OCI-LY7 (cell line): ENCODE measurements at regions not wholly inside any gene's neighbourhood (a gene's known extent, or its start where the extent isn't known, plus 50 kb on each side); places are given as distances from the start of the nearest gene placed in this dataset.

ENCODE experiments used
- BruUV-seq: library from RNA; stranded (reverse); fragments of 400-500 nt; replicated peaks from 2 replicates; lab custom pipeline; 2021; lab: Mats Ljungman, UMichigan
- CTCF ChIA-PET: fragments of 300-600 bp; sonication (Branson Sonifier 250); formaldehyde crosslinking; loops from one replicate; lab custom pipeline; 2022; ENCODE audit warnings: antibody characterized with exemption; ENCODE audit not compliant: unreplicated experiment; lab: Charles Lee
- POLR2A ChIA-PET: fragments of 300-600 bp; sonication (Branson Sonifier 250); formaldehyde crosslinking; loops from one replicate; lab custom pipeline; 2022; ENCODE audit warnings: antibody characterized with exemption; lab: Charles Lee
- DNase-seq: peaks from one replicate; pipeline ENCODE4 v3.0.0-alpha.2; 2015; ENCODE audit warnings: low spot score
- H2AFZ ChIP-seq: fragments of 200-600 bp; sonication (generic), shearing (Covaris generic); 2 replicates; pipeline ENCODE4 v1.6.1; 2014; ENCODE audit warnings: mild to moderate bottlenecking, antibody characterized with exemption, low read length, moderate library complexity
- H3K27ac ChIP-seq: fragments of 200-600 bp; sonication (generic); 2 replicates; pipeline ENCODE4 v1.5.1; 2014; ENCODE audit warnings: mixed run types, low read depth, mild to moderate bottlenecking, moderate library complexity, low read length, inconsistent platforms; ENCODE audit not compliant: poor library complexity, severe bottlenecking
- H3K36me3 ChIP-seq: fragments of 200-600 bp; sonication (generic); 2 replicates; pipeline ENCODE4 v1.6.1; 2014; ENCODE audit warnings: mild to moderate bottlenecking, antibody characterized with exemption, low read length, moderate library complexity, mixed read lengths; ENCODE audit not compliant: insufficient read depth
- H3K4me1 ChIP-seq: fragments of 200-600 bp; sonication (generic); 2 replicates; pipeline ENCODE4 v1.5.1; 2014; ENCODE audit warnings: mild to moderate bottlenecking, low read length; ENCODE audit not compliant: insufficient read depth, poor library complexity, severe bottlenecking
- H3K4me2 ChIP-seq: fragments of 200-600 bp; sonication (generic); 2 replicates; pipeline ENCODE4 v1.6.1; 2014; ENCODE audit warnings: mild to moderate bottlenecking, low read length
- H3K4me3 ChIP-seq: fragments of 200-600 bp; sonication (generic); 2 replicates; pipeline ENCODE4 v1.5.1; 2014; ENCODE audit warnings: mild to moderate bottlenecking, low read depth, low read length; ENCODE audit not compliant: poor library complexity, severe bottlenecking
- H3K79me2 ChIP-seq: fragments of 200-600 bp; sonication (generic); 2 replicates; pipeline ENCODE4 v1.6.1; 2016; ENCODE audit warnings: low read depth, mild to moderate bottlenecking, low read length, moderate library complexity, mixed read lengths; ENCODE audit not compliant: insufficient read depth
- H3K9me2 ChIP-seq: fragments of 200-600 bp; sonication (generic); 2 replicates; pipeline ENCODE4 v1.6.1; 2016; ENCODE audit warnings: mild to moderate bottlenecking, low read length, mixed read lengths; ENCODE audit not compliant: insufficient read depth
- H3K9me3 ChIP-seq: fragments of 200-600 bp; sonication (generic); 2 replicates; pipeline ENCODE4 v1.6.1; 2014; ENCODE audit warnings: mild to moderate bottlenecking, mixed run types, low read length, mixed read lengths
- H4K20me1 ChIP-seq: fragments of 200-600 bp; sonication (generic); 2 replicates; pipeline ENCODE4 v1.6.1; 2014; ENCODE audit warnings: mild to moderate bottlenecking, antibody characterized with exemption, low read length, moderate library complexity, mixed read lengths; ENCODE audit not compliant: insufficient read depth
- CTCF ChIP-seq: fragments of 200-600 bp; sonication (generic); conservative IDR thresholded peaks from 2 replicates; pipeline ENCODE4 v1.5.1; 2014; ENCODE audit warnings: mild to moderate bottlenecking, antibody characterized with exemption, low read length, moderate library complexity, mixed read lengths
- EZH2phosphoT487 ChIP-seq: fragments of 200-600 bp; sonication (generic); IDR thresholded peaks from 2 replicates; pipeline ENCODE4 v1.6.1; 2018; ENCODE audit warnings: low read depth, borderline replicate concordance, mild to moderate bottlenecking, mixed run types, antibody characterized with exemption, low read length, moderate library complexity, mixed read lengths
- intact Hi-C: fragments of 100-400 bp; cut with micrococcal nuclease; formaldehyde crosslinking; loops from one replicate; pipeline ENCODE4 v1.10.0; 2022; ENCODE audit not compliant: unreplicated experiment

- DNase-seq, result no peak
- ChIA-PET POLR2A (no interaction called here), CTCF (no interaction called here)
- Histone ChIP-seq H3K4me1 (no peaks in the 10 kb centered on the region), H4K20me1 (no peaks in the 10 kb centered on the region), H3K4me3 (no peak overlapping the region), H3K4me2 (no peak overlapping the region), H3K36me3 (no peaks in the 10 kb centered on the region), H3K79me2 (no peaks in the 10 kb centered on the region), H3K27ac (no peak overlapping the region), H3K9me3 (no peaks in the 10 kb centered on the region), H2AFZ (no peak overlapping the region), H3K9me2 (no peaks in the 10 kb centered on the region; the same call in 1 of the 2 replicates)
- BruUV-seq, result no TSS peak
- TF ChIP-seq EZH2phosphoT487 (no peak), CTCF (no peak)
- intact Hi-C loops, result no loop called here
Observed at GRCh38 chr4:85358831-85359230, 116.1 kb upstream of the ARHGAP24 start.

GRCh38 chr4:85362550-85362949 is 112.4 kb upstream of the ARHGAP24 start:
- CTCF ChIA-PET, result no interaction called here
- no peak for DNase-seq
- POLR2A ChIA-PET, result interaction anchor here (0.6 kb wide), 1 partner anchor 1052 kb away, joined by 3 read pairs; no protein-coding TSS in a partner anchor
- H3K27ac ChIP-seq, result no peak overlapping the region
- no TSS peak for BruUV-seq
- H3K4me3 ChIP-seq, result no peak overlapping the region
- intact Hi-C loops, result loop anchor here (10.0 kb wide), 1 partner anchor 218 kb away; no protein-coding TSS in a partner anchor
- H4K20me1 ChIP-seq, result no peaks in the 10 kb centered on the region
- H3K9me2 ChIP-seq, result no peaks in the 10 kb centered on the region; the same call in 1 of the 2 replicates
- H3K4me2 ChIP-seq, result no peak overlapping the region
- H3K9me3 ChIP-seq, result no peaks in the 10 kb centered on the region
- TF ChIP-seq CTCF (no peak), EZH2phosphoT487 (no peak)
- no peaks in the 10 kb centered on the region for H3K4me1 ChIP-seq
- H3K36me3 ChIP-seq, result no peaks in the 10 kb centered on the region
- no peaks in the 10 kb centered on the region for H3K79me2 ChIP-seq
- H2AFZ ChIP-seq, result no peak overlapping the region

- no peak overlapping the region for H3K4me2 ChIP-seq
- H3K79me2 ChIP-seq, result no peaks in the 10 kb centered on the region
- intact Hi-C loops, result loop anchor here (10.0 kb wide), 1 partner anchor 223 kb away; no protein-coding TSS in a partner anchor
- no peak for DNase-seq
- TF ChIP-seq EZH2phosphoT487, result no peak
- no peak for TF ChIP-seq CTCF
- H2AFZ ChIP-seq, result no peak overlapping the region
- CTCF ChIA-PET, result no interaction called here
- H3K9me3 ChIP-seq, result no peaks in the 10 kb centered on the region
- no peaks in the 10 kb centered on the region for H4K20me1 ChIP-seq
- no TSS peak for BruUV-seq
- peaks cover 4% of the 10 kb centered on the region for H3K4me1 ChIP-seq
- no peak overlapping the region for H3K4me3 ChIP-seq
- no peaks in the 10 kb centered on the region for H3K9me2 ChIP-seq
- POLR2A ChIA-PET, result interaction anchor here (1.3 to 1.4 kb wide), 2 partner anchors 11 to 14 kb away, joined by 3 to 4 read pairs; no protein-coding TSS in a partner anchor
- H3K36me3 ChIP-seq, result no peaks in the 10 kb centered on the region
- no peak overlapping the region for H3K27ac ChIP-seq
Observed at GRCh38 chr4:85367815-85368214, 107.1 kb upstream of the ARHGAP24 start.
